ENCODE measurements at regions not wholly inside any gene's neighbourhood (a gene's known extent, or its start where the extent isn't known, plus 50 kb on each side); places are given as distances from the start of the nearest gene placed in this dataset.

- TF ChIP-seq CTCF (IDR thresholded peaks at IDR 0.05) (peak; percentile 67), EZH2 (IDR thresholded peaks at IDR 0.05; ENCODE audit: borderline replicate concordance, insufficient read depth, low read depth, low read length, poor library complexity, severe bottlenecking) (no peak)
Observed at GRCh38 chr5:60287174-60287771, 393.7 kb upstream of the PDE4D start.
